GM20000 (cell line): ENCODE measurements at regions not wholly inside any gene's neighbourhood (a gene's known extent, or its start where the extent isn't known, plus 50 kb on each side); places are given as distances from the start of the nearest gene placed in this dataset.
A peak's percentile ranks its signal among the peaks of the same experiment; 100 is the strongest.

Source experiments
- DNase-seq: peaks from one replicate; pipeline ENCODE4 v3.0.0; 2012; ENCODE audit warnings: low spot score
- TF ChIP-seq, protein P1 (sequence below): IDR thresholded peaks from 2 replicates; pipeline ENCODE4 v1.5.1; 2012; ENCODE audit warnings: mild to moderate bottlenecking, control low read depth; ENCODE audit errors: extremely low read depth, missing control alignments

DNA sequence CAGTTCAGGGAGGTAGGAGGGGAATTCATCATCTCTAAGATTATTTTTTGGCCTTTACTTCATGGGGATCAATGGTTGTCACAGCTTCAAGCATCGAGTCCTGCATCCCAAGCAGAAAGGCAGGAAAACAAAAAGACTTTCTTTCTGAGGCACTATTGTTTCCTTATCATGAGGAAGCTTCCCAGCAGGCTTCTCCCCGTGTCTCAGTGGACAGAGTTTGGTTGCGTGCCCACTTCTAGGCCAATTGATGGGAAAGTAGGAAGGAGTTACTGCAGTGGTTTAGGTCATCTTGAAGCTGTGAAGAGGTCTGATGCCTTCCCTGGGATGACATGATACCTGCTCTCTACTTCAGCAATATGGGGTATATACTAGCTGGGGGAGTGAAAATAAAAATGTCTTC, 175.3 kb upstream of the CDH13 start:
- no peak for DNase-seq
- TF ChIP-seq, protein P1, sequence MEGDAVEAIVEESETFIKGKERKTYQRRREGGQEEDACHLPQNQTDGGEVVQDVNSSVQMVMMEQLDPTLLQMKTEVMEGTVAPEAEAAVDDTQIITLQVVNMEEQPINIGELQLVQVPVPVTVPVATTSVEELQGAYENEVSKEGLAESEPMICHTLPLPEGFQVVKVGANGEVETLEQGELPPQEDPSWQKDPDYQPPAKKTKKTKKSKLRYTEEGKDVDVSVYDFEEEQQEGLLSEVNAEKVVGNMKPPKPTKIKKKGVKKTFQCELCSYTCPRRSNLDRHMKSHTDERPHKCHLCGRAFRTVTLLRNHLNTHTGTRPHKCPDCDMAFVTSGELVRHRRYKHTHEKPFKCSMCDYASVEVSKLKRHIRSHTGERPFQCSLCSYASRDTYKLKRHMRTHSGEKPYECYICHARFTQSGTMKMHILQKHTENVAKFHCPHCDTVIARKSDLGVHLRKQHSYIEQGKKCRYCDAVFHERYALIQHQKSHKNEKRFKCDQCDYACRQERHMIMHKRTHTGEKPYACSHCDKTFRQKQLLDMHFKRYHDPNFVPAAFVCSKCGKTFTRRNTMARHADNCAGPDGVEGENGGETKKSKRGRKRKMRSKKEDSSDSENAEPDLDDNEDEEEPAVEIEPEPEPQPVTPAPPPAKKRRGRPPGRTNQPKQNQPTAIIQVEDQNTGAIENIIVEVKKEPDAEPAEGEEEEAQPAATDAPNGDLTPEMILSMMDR, result no peak

DNA sequence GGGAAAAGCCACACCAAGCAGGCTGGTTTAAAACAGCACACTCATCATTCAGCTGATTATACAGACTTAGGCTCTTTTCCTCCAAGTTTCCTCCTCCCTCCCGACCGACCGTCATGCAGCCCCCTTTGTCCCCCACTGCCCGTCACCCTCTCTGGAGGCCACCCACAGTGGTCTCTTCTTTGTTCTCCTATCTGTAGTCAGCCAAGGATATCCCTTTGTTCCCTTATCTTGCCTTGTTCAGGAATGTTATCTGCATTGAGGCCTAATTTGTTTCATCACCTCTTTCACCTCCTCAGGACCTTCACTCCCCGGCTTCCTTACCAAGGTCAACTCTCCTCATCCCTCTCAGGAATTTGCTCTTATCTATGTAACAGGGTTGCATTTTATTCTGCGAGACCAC, 186.4 kb upstream of the CDH13 start:
- TF ChIP-seq, protein P1, result no peak
- DNase-seq, result no peak

DNA sequence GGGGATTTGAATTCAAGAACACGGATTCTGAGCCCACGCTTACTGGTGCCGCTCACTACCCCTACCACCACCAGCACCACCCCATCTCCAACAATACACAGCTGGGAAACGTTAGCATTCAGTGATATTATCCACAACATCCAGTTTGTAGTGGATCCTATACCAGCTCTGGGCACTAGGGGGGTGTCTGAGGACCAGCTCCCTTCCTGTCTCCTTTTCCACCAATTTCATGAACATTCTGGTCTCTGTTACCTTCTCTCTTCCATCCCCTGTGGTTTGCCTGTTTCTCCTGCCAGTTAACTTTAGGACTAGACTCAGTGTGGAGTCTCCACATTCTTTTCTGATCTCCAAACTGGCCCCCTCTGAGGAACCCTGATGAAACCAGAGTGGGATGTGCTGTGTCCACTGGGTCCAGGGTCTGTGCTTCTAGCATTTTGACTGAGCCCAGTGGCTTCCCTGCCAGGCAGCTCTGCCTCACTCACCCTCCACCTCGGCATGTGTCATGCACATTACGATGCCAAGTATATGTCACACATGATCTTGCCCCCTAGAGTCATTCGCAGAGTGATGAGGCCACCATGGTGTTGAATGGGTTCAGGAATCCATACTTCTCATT, 187.0 kb upstream of the CDH13 start:
- TF ChIP-seq, protein P1, result peak; percentile 16
- DNase-seq, result peak; percentile 33

DNA sequence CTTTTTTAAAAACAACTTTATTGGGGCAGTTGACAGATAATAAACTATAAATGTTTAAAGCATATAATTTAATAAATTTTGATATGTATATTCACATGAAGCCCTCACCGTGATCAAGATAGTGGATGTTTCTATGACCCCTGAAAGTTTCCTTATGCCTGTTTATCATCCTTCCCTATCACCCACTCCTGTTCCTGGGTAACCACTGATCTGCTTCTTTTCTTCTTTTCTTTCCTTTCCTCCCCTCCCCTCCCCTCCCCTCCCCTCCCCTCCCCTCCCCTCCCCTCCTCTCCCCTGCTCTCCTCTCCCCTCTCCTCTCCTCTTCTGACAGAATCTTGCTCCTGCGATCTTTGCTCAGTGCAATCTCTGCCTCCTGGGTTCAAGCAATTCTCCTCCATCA, 193.7 kb upstream of the CDH13 start:
- TF ChIP-seq, protein P1, result no peak

DNA sequence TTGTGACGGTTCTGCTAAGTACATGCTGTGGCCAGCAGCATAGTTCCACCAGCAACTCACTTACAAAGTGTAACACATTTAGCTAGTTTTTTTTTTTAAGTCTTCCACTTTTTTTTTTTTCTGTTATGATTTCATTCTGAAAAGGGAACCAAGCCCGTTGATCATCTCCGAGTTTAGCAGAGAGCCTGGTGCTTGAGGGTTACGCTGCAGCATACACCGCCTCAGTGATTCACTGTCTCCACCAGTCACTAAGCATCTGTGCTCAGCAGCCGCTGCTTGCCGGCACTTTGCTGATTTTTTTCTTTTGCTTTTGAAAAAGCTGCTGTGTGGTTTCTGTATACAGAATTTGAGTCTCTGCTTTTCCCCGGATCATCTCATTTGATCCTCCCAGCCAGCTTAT, 194.5 kb upstream of the CDH13 start:
- TF ChIP-seq, protein P1, result no peak
- DNase-seq, result no peak

More for the DNA sequence above, 193.7 kb upstream of the CDH13 start:
- DNase-seq, result no peak

DNA sequence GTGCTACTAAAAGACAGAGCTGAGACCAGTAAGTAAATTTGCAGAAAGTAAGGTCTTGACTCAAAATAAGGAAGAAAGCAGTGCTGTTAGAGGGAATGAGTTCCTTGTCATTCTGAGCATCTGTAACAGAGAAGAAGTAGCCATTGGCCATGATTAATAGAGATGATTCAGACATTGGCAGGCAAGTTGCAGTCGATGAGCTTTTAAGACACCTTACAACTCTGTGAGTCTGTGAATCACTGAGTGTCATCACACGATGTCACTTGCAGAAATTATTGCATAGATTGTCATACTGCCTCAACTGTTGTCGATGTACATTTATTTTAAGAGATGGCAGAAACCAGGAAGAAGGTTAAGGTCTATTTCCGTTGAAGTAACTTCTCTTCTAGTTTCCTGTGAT, 201.1 kb upstream of the CDH13 start:
- DNase-seq, result no peak
- TF ChIP-seq, protein P1, result no peak

DNA sequence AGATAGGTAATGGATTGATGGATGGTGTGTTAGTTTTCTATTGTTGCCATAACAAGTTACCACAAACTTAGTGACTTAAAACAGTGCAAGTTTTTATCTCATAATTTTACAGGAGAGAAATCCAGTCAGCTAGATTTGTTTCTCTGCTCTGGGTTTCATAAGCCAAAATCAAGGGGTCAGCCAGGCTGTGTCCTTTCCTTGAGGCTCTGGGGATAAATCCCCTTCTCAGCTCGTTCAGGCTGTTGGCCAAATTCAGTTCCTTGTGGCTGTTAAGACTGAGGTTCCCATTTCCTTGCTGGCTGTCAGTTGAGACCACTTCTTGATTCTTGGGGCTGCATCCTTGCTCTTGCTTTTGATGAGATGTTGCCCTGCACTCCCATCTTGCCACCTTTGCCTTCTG, 204.9 kb upstream of the CDH13 start:
- TF ChIP-seq, protein P1, result no peak
- no peak for DNase-seq
